ENCODE measurements at regions not wholly inside any gene's neighbourhood (a gene's known extent, or its start where the extent isn't known, plus 50 kb on each side); places are given as distances from the start of the nearest gene placed in this dataset.

DNA sequence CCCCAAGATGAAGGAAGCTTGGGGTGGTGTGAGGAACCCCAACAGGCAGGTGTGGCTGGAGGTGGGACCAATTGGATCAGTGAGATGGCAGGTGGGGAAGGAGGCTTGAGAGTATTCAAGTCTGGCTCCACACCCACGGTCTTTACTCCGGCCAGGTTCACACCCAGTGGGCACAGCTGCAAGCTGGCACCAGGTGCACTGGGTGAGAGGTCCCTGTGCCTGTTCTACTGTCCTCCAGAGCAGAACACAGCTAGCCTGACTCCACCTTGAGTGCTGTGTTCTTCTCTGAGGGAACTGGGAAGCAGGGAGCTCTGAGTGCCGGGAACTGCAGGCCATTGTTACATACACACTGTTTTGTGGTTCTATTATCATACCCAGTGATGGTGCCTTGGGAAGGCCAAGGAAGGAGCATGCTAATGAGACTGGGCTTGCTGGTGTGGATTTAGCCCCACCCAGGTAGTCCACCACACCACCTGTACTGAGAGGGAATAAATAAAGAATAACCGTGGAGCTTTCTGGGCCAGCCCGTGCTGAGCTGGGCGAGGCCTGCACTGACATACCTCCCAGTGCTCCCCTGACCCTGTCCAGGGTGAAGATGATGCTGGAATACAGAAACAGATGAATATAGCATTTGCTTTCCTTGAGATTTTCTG, 93.4 kb downstream of the ABHD5 start:
- DNase-seq (ENCODE audit: low read depth) = no peak

- DNase-seq (ENCODE audit: low read depth) = no peak
Measured at GRCh38 chr3:43784640-43785011, 93.9 kb downstream of the ABHD5 start.

- DNase-seq (ENCODE audit: low read depth) = no peak
Measured at GRCh38 chr3:43785551-43785950, 94.8 kb downstream of the ABHD5 start.

DNA sequence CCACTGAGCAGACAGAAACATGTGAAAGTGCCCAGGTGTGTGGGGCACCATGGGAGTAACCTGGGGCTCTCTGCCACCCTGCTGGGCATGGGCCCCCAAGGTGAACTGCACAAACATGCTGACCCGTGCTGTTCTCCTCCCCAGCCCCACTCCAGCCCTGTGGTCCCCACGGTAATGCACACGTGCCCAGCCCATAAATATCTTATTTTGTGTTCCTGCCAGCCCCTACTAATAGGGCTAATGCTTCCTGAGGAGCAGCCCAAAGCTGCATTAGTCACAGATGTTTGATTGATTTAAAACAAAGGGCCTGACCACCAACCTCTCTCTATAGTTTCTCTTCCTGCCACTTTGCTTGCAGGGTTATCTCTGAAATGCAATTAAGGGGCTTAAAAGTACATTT, 95.4 kb downstream of the ABHD5 start:
- DNase-seq (ENCODE audit: low read depth) = no peak

- DNase-seq (ENCODE audit: low read depth) = no peak
Measured at GRCh38 chr3:43786526-43787305, 96.0 kb downstream of the ABHD5 start.

DNA sequence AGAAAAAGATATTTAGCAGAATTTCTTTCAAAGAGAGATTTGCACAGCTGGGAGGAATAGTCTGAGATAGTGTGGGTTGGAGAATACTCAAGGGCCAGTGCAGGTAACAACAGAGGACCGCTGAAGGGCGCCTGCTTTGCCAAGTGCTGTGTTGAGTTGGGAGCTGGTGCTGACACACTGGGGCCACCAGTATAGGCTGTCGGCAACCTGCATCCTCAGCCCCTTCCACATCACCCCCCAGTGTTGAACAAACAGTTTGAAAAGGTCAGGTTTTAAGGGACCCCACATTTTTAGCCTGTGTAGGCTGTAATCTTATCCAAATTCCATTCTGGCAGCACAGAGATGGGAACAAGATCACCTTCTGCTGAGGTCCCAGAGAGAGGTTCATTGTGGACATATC, 96.6 kb downstream of the ABHD5 start:
- no peak for DNase-seq (ENCODE audit: low read depth)

GRCh38 chr3:43789028-43789427, 98.3 kb downstream of the ABHD5 start:
- DNase-seq (ENCODE audit: low read depth) = no peak

- DNase-seq (ENCODE audit: low read depth) = no peak
Measured at GRCh38 chr3:43790060-43790459, 99.3 kb downstream of the ABHD5 start.

DNA sequence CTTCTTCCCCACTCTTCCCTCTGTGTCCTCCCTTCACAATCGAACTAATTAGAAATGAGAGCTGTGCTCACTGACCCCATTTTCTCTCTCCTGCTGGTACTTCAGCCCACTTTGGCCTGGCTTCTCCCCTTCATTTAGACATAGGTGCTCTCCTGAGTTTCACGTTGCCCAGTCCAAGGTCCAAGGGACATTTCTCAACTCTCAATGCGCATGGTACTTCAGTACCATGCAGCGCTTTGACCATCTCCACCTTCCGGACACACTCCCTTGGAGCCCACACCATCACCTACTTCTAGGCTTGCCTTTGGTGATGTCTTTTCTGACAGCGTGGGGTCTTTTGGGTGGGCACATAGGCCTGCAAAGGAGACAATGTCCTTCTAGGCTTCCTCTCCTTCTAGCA, 99.7 kb downstream of the ABHD5 start:
- no peak for DNase-seq (ENCODE audit: low read depth)

DNA sequence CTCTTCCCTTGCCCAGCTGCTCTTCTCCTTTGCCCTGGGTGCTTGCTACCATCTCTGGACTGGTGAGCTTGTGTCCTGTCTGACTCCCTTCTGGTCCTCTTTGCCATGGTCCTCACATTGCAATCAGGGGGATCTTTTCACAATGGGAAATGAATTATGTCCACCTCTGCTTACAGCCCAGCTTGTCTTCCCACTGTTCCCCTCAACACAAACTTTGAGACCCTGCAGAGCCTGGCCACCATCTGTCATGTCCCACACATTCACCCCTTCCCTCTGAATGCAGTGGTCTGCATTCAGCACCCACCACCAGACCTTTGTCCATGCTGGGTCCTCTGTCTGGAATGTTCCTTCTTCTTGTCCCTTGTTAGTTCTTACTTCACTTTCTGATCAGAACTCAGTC, 100.5 kb downstream of the ABHD5 start:
- no peak for DNase-seq (ENCODE audit: low read depth)

DNA sequence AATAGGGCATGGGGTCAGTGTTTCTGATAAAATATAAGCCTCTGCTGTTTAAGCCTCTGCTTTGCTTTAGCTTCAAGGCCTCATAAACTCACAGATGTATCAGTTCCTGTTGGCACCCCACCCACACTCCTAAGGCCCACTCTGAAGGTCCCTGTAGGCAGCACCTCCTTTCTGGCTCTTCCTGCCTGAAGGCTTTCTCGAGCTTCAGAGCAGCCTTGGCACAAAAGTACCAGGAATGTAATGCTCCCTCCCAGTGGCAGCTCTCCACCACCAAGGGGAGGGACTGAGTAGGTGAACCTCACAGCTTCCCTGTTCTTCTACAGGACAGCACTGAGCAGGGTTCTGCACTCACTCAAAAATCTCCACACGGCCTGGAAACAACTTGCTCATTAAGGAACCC, 102.2 kb downstream of the ABHD5 start:
- DNase-seq (ENCODE audit: low read depth) = no peak

DNA sequence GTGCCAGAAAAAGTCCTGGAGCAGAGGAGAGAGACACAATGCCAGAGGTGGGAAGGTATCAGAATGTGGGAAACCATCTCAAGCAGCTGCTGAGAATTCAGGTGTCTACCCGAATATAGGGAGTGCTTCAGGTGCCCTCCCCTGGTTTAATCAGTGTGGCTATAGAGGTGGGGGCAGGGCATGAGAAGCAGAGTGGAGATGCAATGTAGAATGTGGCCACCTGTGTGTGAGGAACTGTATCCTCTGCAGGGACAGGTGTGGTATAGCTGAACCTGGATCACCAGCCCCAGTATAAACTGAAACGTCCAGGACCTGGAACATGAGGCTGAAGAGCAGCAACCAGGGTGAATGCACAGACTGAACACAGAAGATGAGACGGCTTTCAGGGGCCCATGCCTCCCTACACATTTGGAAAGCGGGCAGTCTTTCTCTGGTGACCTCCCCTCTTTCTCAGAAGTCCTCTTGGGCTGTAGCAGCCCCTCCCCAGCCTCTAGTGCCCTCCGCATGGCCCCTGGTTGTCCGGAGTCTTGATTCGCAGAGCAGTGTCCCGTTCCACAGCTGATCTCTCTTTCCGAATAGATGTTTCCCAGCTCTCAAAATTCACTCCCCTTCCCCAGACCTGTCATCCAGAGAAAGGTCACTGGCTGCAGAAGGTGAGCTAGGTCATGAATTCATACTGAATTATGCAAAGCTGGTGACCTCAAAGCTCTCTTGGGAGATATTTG, 103.1 kb downstream of the ABHD5 start:
- no peak for DNase-seq (ENCODE audit: low read depth)

DNA sequence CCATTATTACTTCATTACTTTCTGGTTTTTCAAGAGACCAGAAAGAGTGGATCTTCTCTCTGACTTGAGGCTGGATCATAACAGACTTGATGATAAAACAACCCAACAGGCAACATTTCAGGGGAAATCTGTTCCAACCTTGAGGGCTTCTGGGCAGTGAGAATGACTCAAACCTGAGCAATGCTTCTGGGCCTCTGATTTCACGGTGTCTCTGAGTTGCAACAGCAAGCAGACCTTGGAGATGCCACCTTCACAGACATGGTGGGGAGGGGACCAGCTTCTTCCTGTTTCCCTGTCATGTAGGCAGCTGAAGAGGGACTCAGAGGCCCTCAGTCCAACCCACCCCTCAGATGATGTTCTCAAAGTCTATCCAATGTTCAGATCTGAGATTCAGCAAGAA, 104.0 kb downstream of the ABHD5 start:
- no peak for DNase-seq (ENCODE audit: low read depth)

- no peak for DNase-seq (ENCODE audit: low read depth)
Measured at GRCh38 chr3:43795491-43795890, 104.8 kb downstream of the ABHD5 start.

DNA sequence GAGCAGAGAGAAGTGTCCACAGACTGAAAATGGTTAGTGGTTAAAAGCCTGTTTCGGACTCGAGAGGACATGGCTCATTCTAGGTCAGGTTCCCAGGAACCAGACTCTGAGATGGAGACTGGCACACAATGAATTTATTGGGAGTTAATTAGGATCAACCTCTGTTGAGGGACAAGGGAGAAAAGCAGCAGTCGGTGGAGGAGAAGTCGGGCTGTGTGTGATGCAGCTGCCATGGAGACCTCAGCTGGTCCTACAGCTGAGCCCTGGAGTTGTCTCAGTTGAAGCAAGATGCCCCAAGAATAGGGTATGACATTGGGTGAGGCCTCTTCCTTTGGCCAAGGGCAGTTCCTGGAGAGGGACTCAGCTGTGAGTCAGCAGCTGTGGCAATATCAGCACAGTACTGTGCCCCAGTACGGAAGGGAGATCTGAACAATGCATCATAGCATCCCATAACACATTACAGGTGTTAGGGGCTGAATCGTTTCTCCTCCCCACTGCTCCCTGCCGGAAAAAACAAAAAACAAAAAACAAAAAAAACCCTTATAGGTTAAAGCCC, 105.4 kb downstream of the ABHD5 start:
- DNase-seq (ENCODE audit: low read depth) = no peak

DNA sequence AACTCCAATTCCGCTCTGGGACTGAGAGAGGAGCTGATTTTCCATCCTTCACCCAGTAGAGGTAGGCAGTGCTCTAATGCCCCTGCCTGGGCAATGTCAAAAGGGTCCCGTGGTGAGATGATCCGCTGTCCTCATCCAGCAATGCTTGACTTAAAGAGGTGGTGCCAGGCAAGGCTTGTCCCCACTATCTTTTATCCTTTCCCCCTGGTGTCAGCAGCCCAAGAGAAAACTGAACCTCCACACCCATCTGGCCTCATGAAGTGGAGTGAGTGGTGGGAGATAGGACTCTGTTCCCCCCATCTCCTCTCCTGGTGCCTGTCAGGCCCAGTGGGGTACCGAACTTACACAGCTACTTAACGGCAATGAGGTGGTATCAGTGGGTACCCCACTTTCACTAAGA, 107.1 kb downstream of the ABHD5 start:
- DNase-seq (ENCODE audit: low read depth) = no peak

DNA sequence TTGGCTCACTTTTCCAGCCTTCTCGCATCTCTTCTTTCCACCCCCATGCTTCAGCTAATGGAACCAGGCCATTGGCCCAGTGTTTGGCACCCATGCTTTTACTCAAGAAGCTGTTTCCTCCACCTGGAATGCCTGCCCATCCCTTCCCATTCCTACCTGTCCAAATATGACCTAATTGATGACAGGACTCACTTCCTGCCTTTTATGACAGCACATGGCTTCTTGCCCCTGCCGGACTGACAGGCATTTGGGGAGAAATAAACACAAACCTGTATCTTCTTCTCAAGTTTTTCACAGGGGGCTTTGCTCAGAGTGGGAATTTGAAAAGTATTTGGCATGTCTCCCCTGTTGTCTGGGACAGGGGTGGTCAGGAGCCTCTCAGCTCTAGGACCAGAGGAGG, 120.1 kb downstream of the ABHD5 start:
- DNase-seq (ENCODE audit: low read depth) = no peak

DNA sequence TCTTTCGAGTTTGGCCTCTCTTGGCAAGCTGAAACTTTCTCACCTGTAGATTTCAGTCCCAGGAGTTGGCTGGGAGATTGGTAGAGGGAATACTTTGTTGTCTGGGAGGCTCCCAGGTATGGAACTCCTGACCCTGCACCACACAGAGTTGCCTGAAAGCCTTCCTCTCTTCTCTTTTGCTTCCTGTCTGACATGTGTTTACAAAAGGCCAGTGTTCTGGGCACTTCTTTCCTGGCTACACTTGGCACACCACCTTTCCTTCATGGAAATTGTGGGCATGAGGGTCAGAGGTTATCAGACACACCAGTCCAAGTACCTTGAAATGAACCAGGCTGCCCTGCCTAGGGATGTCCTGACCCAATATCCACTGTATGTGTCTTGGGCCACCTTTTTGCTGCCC, 123.7 kb downstream of the ABHD5 start:
- DNase-seq (ENCODE audit: low read depth) = no peak

- no peak for DNase-seq (ENCODE audit: low read depth)
Measured at GRCh38 chr3:43816372-43816771, 125.6 kb downstream of the ABHD5 start.

DNA sequence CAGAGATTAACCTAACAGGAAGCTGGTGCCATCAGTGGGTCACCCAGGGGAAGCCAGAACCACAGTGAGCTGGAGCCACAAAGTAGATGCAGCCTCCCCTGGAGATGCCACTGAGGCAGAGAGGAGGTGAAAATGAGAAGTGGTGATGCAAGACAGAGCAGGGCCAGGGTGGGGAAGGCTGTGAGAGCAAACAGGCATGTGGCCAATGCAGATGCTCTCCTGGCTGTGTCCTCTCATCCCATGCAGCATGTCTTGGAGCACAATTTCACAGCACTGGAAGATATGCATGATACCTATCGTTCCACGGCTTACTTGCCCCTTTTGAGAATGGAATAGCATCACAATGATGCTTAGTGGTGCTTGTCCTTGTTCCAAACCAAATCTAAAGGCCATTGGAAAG, 126.3 kb downstream of the ABHD5 start:
- DNase-seq (ENCODE audit: low read depth) = no peak

DNA sequence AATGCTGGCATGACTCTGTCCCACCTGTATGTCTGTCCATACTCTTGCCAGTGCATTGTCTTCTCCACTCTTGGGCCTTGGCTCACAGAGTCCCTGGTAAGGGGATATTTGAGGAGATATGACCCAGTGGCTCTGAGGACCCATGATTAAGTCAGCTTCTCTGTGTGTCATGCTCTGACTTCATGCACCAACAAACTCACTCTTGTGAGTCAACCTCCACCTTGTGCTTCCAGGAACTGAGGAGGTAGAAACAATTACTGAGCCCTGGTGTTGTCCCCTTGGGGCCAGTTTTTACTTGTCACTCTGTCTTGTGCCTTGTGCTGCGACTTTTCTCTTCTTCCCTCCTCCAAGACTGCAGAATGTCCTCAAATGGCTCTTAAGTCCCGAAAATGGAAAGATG, 127.1 kb downstream of the ABHD5 start:
- no peak for DNase-seq (ENCODE audit: low read depth)

- DNase-seq (ENCODE audit: low read depth) = no peak
Measured at GRCh38 chr3:43818229-43818628, 127.5 kb downstream of the ABHD5 start.

Data from activated T-cell treated with anti-CD3 and anti-CD28 coated beads for 1 hour (primary cell).